Upper lobe of left lung (tissue), 4 donors: ENCODE measurements at regions not wholly inside any gene's neighbourhood (a gene's known extent, or its start where the extent isn't known, plus 50 kb on each side); places are given as distances from the start of the nearest gene placed in this dataset.

Source experiments
- POLR2A ChIP-seq, 4 donors: fragments of 450-650 bp; IDR thresholded peaks; one replicate each; pipeline ENCODE4 v1.5.1; 2016 to 2017; ENCODE audit warnings: antibody characterized with exemption in 4 of 4, mild to moderate bottlenecking in 2 of 4
- POLR2AphosphoS5 ChIP-seq, 2 donors: sonication (generic); formaldehyde crosslinking; IDR thresholded peaks; one replicate each; pipeline ENCODE4 v1.5.1; 2017; ENCODE audit warnings: antibody characterized with exemption in 2 of 2

DNA sequence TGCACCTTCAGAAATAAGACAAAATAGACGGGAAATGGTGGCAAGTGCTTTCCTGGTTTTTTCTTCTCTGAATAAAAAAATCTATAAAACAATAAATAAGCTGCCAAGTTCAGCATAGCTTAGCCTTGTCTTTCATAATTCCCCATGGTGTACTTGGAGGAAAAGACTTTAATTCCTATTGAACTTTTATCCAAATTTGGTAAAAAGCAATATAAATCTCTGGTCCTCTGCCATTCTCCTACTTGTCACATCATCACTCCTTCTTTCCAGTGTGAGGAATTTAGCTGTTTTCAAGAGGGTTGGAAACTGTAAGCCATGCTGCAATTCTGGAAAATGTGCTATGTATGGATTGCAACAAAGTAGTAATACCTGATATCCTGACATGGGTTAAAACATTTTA lies 551.8 kb upstream of the KIF2B start:
- TF ChIP-seq POLR2AphosphoS5 (IDR thresholded peaks at IDR 0.05), result no peak
- TF ChIP-seq POLR2A (IDR thresholded peaks at IDR 0.05), result no peak
